ENCODE measurements at regions not wholly inside any gene's neighbourhood (a gene's known extent, or its start where the extent isn't known, plus 50 kb on each side); places are given as distances from the start of the nearest gene placed in this dataset.

DNA sequence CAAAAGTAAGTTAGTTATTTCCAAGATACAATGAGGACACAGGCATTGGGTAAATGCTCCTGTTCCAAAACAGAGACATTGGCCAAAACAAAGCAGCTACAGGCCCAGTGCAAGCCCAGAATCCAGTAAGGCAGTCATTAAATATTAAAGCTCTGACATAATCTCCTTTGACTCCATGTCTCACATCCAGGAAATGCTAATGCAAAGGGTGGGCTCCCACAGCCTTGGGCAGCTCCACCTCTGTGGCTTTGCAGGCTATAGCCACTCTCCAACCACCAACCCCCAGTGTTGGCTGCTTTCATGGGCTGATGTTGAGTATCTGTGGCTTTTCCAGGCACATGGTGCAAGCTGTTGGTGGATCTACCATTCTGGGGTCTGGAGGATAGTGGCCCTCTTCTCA is 733.4 kb upstream of the SOX9 start:
- no peak for TF ChIP-seq RFX5 (IDR thresholded peaks at IDR 0.05)
- no peak for TF ChIP-seq POLR2A (IDR thresholded peaks at IDR 0.05; ENCODE audit: low read length)
